ENCODE measurements at regions not wholly inside any gene's neighbourhood (a gene's known extent, or its start where the extent isn't known, plus 50 kb on each side); places are given as distances from the start of the nearest gene placed in this dataset.
"Not testable (repeated sequence)": the region's sequence is repeated elsewhere in the genome, so short reads cannot be mapped to it uniquely, and the experiment has no call there.

GRCh38 chr2:114122930-114123329, 233.0 kb downstream of the ACTR3 start:
- no peak for TF ChIP-seq CTCF (IDR thresholded peaks at IDR 0.05; ENCODE audit: insufficient read depth, low read length, poor library complexity, severe bottlenecking)
- no peak for DNase-seq (ENCODE audit: extremely low read depth, insufficient read length)
- H3K27me3 ChIP-seq (replicated peaks; ENCODE audit: control insufficient read depth, insufficient read depth, low read length) = no peaks in the 10 kb centered on the region; the same call in 1 of the 2 replicates
- no peaks in the 10 kb centered on the region for H3K36me3 ChIP-seq (ENCODE audit: control insufficient read depth, insufficient read depth, low read length)
- H3K4me3 ChIP-seq (replicated peaks; ENCODE audit: low read depth, low read length) = no peak overlapping the region

- H3K4me3 ChIP-seq (replicated peaks; ENCODE audit: low read depth, low read length) = no peak overlapping the region
- no peak for DNase-seq (ENCODE audit: extremely low read depth, insufficient read length)
- no peaks in the 10 kb centered on the region; the same call in 1 of the 2 replicates for H3K27me3 ChIP-seq (replicated peaks; ENCODE audit: control insufficient read depth, insufficient read depth, low read length)
- TF ChIP-seq CTCF (IDR thresholded peaks at IDR 0.05; ENCODE audit: insufficient read depth, low read length, poor library complexity, severe bottlenecking) = no peak
- no peaks in the 10 kb centered on the region for H3K36me3 ChIP-seq (ENCODE audit: control insufficient read depth, insufficient read depth, low read length)
Measured at GRCh38 chr2:114123925-114124324, 234.0 kb downstream of the ACTR3 start.

- Histone ChIP-seq H3K36me3 (ENCODE audit: control insufficient read depth, insufficient read depth, low read length) (no peaks in the 10 kb centered on the region), H3K27me3 (replicated peaks; ENCODE audit: control insufficient read depth, insufficient read depth, low read length) (no peaks in the 10 kb centered on the region), H3K4me3 (replicated peaks; ENCODE audit: low read depth, low read length) (no peak overlapping the region)
- no peak for TF ChIP-seq CTCF (IDR thresholded peaks at IDR 0.05; ENCODE audit: insufficient read depth, low read length, poor library complexity, severe bottlenecking)
- DNase-seq (ENCODE audit: extremely low read depth, insufficient read length) = no peak
Measured at GRCh38 chr2:114127372-114127771, 237.5 kb downstream of the ACTR3 start.

- no peak overlapping the region for H3K4me3 ChIP-seq (replicated peaks; ENCODE audit: low read depth, low read length)
- DNase-seq (ENCODE audit: extremely low read depth, insufficient read length) = no peak
- H3K27me3 ChIP-seq (replicated peaks; ENCODE audit: control insufficient read depth, insufficient read depth, low read length) = no peaks in the 10 kb centered on the region
- TF ChIP-seq CTCF (IDR thresholded peaks at IDR 0.05; ENCODE audit: insufficient read depth, low read length, poor library complexity, severe bottlenecking) = no peak
- no peaks in the 10 kb centered on the region for H3K36me3 ChIP-seq (ENCODE audit: control insufficient read depth, insufficient read depth, low read length)
Measured at GRCh38 chr2:114128263-114128662, 238.4 kb downstream of the ACTR3 start.

GRCh38 chr2:114128725-114129124, 238.8 kb downstream of the ACTR3 start:
- TF ChIP-seq CTCF (IDR thresholded peaks at IDR 0.05; ENCODE audit: insufficient read depth, low read length, poor library complexity, severe bottlenecking) = no peak
- Histone ChIP-seq H3K36me3 (ENCODE audit: control insufficient read depth, insufficient read depth, low read length) (no peaks in the 10 kb centered on the region), H3K4me3 (replicated peaks; ENCODE audit: low read depth, low read length) (no peak overlapping the region), H3K27me3 (replicated peaks; ENCODE audit: control insufficient read depth, insufficient read depth, low read length) (no peaks in the 10 kb centered on the region)
- DNase-seq (ENCODE audit: extremely low read depth, insufficient read length) = no peak

- not testable (repeated sequence) for DNase-seq (ENCODE audit: extremely low read depth, insufficient read length); H3K4me3 ChIP-seq (replicated peaks; ENCODE audit: low read depth, low read length); H3K27me3 ChIP-seq (replicated peaks; ENCODE audit: control insufficient read depth, insufficient read depth, low read length); H3K36me3 ChIP-seq (ENCODE audit: control insufficient read depth, insufficient read depth, low read length)
Measured at GRCh38 chr2:114132050-114132449, 242.2 kb downstream of the ACTR3 start.

Data from GM06990 (cell line).